ENCODE measurements at regions not wholly inside any gene's neighbourhood (a gene's known extent, or its start where the extent isn't known, plus 50 kb on each side); places are given as distances from the start of the nearest gene placed in this dataset.

DNA sequence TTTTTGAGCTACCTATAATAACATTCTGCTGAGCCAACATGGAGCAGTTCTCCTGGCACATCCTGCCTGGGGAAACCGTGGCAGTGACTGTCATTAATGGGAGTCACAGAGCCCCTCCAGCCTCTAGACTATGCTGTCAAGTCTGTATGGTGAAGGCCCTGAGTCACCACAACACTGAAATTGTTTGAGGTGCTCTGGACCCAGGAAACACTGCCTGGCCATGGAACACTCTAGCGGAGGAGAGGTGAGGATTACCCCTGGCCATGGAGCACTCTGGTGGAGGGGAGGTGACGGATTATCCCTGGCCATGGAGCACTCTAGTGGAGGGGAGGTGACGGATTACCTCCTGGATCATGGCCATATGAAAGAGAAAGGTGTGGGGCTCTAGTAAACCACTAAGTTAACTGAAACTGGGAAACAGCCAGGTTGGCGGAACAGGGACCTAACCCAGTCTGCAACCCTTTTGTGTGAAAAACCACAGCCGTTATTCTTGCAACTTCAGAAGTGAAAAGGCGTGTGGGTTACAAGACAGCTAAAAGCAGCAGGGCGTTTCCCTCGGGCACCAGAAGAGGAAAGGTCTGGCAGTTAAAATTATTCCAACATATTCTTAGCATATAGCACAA is 156.7 kb downstream of the KCNJ12 start:
- Histone ChIP-seq H3K36me3 (peaks cover 0 to 29% (median 13%) of the 10 kb centered on the region in 6 donors), H3K27me3 (replicated peaks in 1 of 7) (no peaks in the 10 kb centered on the region), H3K4me1 (peaks cover 0 to 7% (median 0%) of the 10 kb centered on the region in 6 donors), H3K27ac (no peak overlapping the region), H3K4me3 (no peak overlapping the region), H3K9me3 (peaks cover 6 to 13% (median 11%) of the 10 kb centered on the region in 8 donors)
- TF ChIP-seq, protein P1, sequence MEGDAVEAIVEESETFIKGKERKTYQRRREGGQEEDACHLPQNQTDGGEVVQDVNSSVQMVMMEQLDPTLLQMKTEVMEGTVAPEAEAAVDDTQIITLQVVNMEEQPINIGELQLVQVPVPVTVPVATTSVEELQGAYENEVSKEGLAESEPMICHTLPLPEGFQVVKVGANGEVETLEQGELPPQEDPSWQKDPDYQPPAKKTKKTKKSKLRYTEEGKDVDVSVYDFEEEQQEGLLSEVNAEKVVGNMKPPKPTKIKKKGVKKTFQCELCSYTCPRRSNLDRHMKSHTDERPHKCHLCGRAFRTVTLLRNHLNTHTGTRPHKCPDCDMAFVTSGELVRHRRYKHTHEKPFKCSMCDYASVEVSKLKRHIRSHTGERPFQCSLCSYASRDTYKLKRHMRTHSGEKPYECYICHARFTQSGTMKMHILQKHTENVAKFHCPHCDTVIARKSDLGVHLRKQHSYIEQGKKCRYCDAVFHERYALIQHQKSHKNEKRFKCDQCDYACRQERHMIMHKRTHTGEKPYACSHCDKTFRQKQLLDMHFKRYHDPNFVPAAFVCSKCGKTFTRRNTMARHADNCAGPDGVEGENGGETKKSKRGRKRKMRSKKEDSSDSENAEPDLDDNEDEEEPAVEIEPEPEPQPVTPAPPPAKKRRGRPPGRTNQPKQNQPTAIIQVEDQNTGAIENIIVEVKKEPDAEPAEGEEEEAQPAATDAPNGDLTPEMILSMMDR (IDR thresholded peaks at IDR 0.05 in 8 of 11, conservative IDR thresholded peaks at IDR 0.05 in 3 of 11): no peak
- TF ChIP-seq POLR2AphosphoS5 (IDR thresholded peaks at IDR 0.05) (no peak), POLR2A (IDR thresholded peaks at IDR 0.05) (no peak)
- WGBS, 5 donors: 59 to 72% (median 69%) methylated on average over 9 of the region's 9 CpGs
- intact Hi-C loops (cut with DNase I; ENCODE audit: low total_unique reads): no loop called here
- DNase-seq: no peak

GRCh38 chr17:21535686-21536375 is 156.5 kb upstream of the KCNJ18 start:
- Histone ChIP-seq H3K27me3 (replicated peaks in 1 of 7) (no peaks in the 10 kb centered on the region), H3K27ac (no peak overlapping the region), H3K9me3 (peaks cover 6 to 28% (median 21%) of the 10 kb centered on the region in 8 donors), H3K4me1 (peaks cover 0 to 7% (median 0%) of the 10 kb centered on the region in 6 donors), H3K36me3 (peaks cover 0 to 33% (median 13%) of the 10 kb centered on the region in 6 donors), H3K4me3 (no peak overlapping the region)
- TF ChIP-seq POLR2AphosphoS5 (IDR thresholded peaks at IDR 0.05): no peak
- no peak for TF ChIP-seq POLR2A (IDR thresholded peaks at IDR 0.05)
- TF ChIP-seq, protein P1 (IDR thresholded peaks at IDR 0.05 in 8 of 11, conservative IDR thresholded peaks at IDR 0.05 in 3 of 11): no peak
- WGBS, 5 donors: 63 to 88% (median 84%) methylated on average over 1 of the region's 1 CpG
- DNase-seq: no peak
- intact Hi-C loops (cut with DNase I; ENCODE audit: low total_unique reads): no loop called here

DNA sequence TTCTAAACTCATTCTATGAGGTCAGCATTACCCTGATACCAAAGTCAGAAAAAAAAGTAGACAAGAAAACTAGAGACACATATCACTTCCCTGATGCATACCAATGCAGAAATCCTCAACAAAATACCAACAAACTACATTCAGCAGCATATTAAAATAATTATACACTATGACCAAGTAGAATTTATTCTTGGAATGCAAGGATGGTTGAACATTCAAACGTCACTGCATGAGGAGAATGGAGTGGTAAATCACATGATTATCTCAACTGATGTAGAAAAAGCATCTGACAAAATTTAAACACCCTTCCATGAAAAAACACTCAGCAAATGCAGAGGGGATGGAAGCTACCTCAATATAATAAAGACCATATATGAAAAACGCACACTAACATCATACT is 155.0 kb upstream of the KCNJ18 start:
- whole genome bisulfite sequencing, 5 donors: 87 to 98% (median 93%) methylated on average over 2 of the region's 2 CpGs
- peaks cover 6 to 28% (median 21%) of the 10 kb centered on the region in 8 donors for H3K9me3 ChIP-seq
- intact Hi-C loops (cut with DNase I; ENCODE audit: low total_unique reads): no loop called here
- peaks cover 0 to 7% (median 0%) of the 10 kb centered on the region in 6 donors for H3K4me1 ChIP-seq
- no peaks in the 10 kb centered on the region for H3K27me3 ChIP-seq (replicated peaks in 1 of 7)
- no peak for DNase-seq
- H3K27ac ChIP-seq: no peak overlapping the region
- H3K36me3 ChIP-seq: peaks cover 0 to 46% (median 13%) of the 10 kb centered on the region in 6 donors
- TF ChIP-seq, protein P1 (IDR thresholded peaks at IDR 0.05 in 8 of 11, conservative IDR thresholded peaks at IDR 0.05 in 3 of 11): no peak
- TF ChIP-seq POLR2A (IDR thresholded peaks at IDR 0.05): no peak
- no peak for TF ChIP-seq POLR2AphosphoS5 (IDR thresholded peaks at IDR 0.05)
- no peak overlapping the region for H3K4me3 ChIP-seq

DNA sequence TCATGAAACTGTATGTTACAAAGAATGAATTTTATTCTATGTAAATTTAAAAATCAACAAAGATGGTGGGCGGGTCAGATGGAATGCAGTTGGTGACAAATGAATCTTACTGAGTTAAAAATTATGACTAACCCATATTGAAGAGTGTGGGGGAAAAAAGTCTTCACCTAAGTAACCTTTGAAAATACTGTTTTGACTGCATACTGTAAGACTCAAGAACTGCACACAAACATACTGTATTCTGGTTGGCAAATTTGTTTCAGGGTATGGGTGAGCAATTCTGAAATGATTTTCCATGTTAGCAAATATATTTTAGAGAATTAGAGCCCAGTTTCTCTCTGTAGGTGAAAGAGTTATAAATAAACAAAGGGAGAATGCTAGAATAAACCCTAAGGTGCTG is 153.7 kb upstream of the KCNJ18 start:
- Histone ChIP-seq H3K4me1 (peaks cover 0 to 13% (median 0%) of the 10 kb centered on the region in 6 donors), H3K27me3 (replicated peaks in 1 of 7) (no peaks in the 10 kb centered on the region), H3K36me3 (peaks cover 0 to 39% (median 13%) of the 10 kb centered on the region in 6 donors), H3K9me3 (peaks cover 6 to 28% (median 21%) of the 10 kb centered on the region in 8 donors), H3K27ac (no peak overlapping the region), H3K4me3 (no peak overlapping the region)
- no peak for DNase-seq
- intact Hi-C loops (cut with DNase I; ENCODE audit: low total_unique reads): no loop called here
- TF ChIP-seq, protein P1 (IDR thresholded peaks at IDR 0.05 in 8 of 11, conservative IDR thresholded peaks at IDR 0.05 in 3 of 11): no peak
- TF ChIP-seq POLR2AphosphoS5 (IDR thresholded peaks at IDR 0.05): no peak
- TF ChIP-seq POLR2A (IDR thresholded peaks at IDR 0.05): no peak
- 86 to 98% (median 93%) methylated on average over 1 of the region's 1 CpG for WGBS, 5 donors
